ENCODE measurements at regions not wholly inside any gene's neighbourhood (a gene's known extent, or its start where the extent isn't known, plus 50 kb on each side); places are given as distances from the start of the nearest gene placed in this dataset.

- no peak for TF ChIP-seq ZNF274 (IDR thresholded peaks at IDR 0.05; ENCODE audit: low read depth, low read length)
- TF ChIP-seq SUZ12 (IDR thresholded peaks at IDR 0.05; ENCODE audit: extremely low read depth, insufficient read depth, insufficient read length): no peak
These were observed 100.8 kb downstream of the CEBPB start for GRCh38 chr20:50291254-50292078.

Data from NT2/D1 (cell line).